NT2/D1 (cell line): ENCODE measurements at regions not wholly inside any gene's neighbourhood (a gene's known extent, or its start where the extent isn't known, plus 50 kb on each side); places are given as distances from the start of the nearest gene placed in this dataset.

ENCODE experiments used
- SUZ12 ChIP-seq: IDR thresholded peaks from 2 replicates; pipeline ENCODE4 v1.6.1; 2011; ENCODE audit not compliant: insufficient read length, insufficient read depth; ENCODE audit errors: extremely low read depth
- YY1 ChIP-seq: IDR thresholded peaks from 2 replicates; pipeline ENCODE4 v1.6.1; 2011; ENCODE audit not compliant: insufficient read length, insufficient read depth

DNA sequence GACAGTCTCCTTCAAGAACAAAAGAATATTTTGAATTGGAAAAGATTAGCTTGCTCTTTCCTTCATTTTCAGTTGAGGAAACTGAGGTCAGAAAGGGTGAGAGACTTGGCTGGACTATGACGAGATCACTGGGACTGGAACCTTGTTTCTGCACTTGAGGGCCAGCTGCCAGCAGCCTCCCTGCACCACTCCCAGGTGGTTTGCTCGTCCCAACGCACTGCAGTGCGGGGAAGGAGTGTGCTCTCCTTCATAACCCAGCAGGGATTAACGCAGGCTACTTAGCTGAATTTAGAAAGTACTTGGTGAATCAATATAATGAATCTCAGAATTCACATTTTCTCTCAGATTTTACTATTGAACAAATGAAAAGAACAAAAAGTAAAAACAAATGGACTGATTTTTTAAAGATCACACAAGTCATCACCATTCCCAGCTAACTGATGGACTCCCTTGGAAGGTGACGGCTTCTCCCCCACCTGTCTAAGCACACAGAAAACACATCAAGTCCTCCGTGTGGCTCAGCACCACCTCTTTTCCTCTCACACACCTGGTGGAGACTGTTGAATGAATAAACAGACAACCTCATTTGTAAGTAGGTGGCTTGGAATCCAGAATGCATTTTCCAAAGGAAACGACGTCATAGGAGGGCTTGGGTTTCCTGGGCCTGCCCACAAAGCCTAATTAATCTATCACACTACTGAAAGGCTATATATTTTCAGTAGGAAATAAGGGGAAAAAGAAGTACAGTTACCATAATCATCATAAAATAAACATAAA, 121.0 kb downstream of the QRSL1 start:
- TF ChIP-seq YY1 (no peak), SUZ12 (no peak)
